ENCODE measurements at regions not wholly inside any gene's neighbourhood (a gene's known extent, or its start where the extent isn't known, plus 50 kb on each side); places are given as distances from the start of the nearest gene placed in this dataset.

- no peak for DNase-seq
Measured at GRCh38 chr13:46951516-46951915, 54.7 kb upstream of the HTR2A start.

GRCh38 chr13:46949211-46949610 is 52.4 kb upstream of the HTR2A start:
- DNase-seq, result no peak

- DNase-seq, result no peak
Measured at GRCh38 chr13:46948338-46948737, 51.5 kb upstream of the HTR2A start.

- no peak for DNase-seq
Measured at GRCh38 chr13:46947425-46948191, 50.8 kb upstream of the HTR2A start.

All from NCI-H146 (cell line).